ENCODE measurements at regions not wholly inside any gene's neighbourhood (a gene's known extent, or its start where the extent isn't known, plus 50 kb on each side); places are given as distances from the start of the nearest gene placed in this dataset.

DNA sequence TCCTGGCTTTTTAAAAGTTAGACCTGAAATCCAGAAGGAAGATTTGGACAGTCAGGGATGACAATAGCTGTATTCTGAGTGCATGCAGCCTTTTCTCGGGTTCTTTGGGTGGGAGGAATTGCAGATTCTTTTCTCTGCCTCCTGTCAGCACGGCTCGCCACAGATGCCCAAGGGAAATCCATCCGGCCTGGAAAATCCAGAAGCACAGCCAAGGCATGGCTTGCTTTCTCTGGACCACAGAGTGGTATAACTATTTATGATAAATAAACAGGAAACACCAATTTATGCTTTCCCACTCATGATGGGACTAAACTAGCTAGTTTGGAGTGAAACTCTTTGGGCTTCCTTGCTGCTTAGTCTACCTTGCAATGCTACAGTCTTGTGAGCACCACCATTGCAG, 59.1 kb downstream of the C9orf152 start:
- TF ChIP-seq, protein P1, sequence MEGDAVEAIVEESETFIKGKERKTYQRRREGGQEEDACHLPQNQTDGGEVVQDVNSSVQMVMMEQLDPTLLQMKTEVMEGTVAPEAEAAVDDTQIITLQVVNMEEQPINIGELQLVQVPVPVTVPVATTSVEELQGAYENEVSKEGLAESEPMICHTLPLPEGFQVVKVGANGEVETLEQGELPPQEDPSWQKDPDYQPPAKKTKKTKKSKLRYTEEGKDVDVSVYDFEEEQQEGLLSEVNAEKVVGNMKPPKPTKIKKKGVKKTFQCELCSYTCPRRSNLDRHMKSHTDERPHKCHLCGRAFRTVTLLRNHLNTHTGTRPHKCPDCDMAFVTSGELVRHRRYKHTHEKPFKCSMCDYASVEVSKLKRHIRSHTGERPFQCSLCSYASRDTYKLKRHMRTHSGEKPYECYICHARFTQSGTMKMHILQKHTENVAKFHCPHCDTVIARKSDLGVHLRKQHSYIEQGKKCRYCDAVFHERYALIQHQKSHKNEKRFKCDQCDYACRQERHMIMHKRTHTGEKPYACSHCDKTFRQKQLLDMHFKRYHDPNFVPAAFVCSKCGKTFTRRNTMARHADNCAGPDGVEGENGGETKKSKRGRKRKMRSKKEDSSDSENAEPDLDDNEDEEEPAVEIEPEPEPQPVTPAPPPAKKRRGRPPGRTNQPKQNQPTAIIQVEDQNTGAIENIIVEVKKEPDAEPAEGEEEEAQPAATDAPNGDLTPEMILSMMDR (IDR thresholded peaks at IDR 0.05) = no peak
- no peak for TF ChIP-seq POLR2A (IDR thresholded peaks at IDR 0.05)
- no peak for TF ChIP-seq POLR2AphosphoS5 (IDR thresholded peaks at IDR 0.05)
